ENCODE measurements at regions not wholly inside any gene's neighbourhood (a gene's known extent, or its start where the extent isn't known, plus 50 kb on each side); places are given as distances from the start of the nearest gene placed in this dataset.

GRCh38 chr16:51389881-51390280, 238.8 kb upstream of the SALL1 start:
- Mint-ChIP-seq H3K27ac (no peak overlapping the region), H3K9me3 (no peaks in the 10 kb centered on the region), H3K4me1 (no peaks in the 10 kb centered on the region), H3K27me3 (no peaks in the 10 kb centered on the region), H3K4me3 (no peak overlapping the region), H3K36me3 (no peaks in the 10 kb centered on the region)
- DNase-seq (no peak), ATAC-seq (ENCODE audit: low read depth) (no peak)
- POLR2A ChIA-PET, result no interaction called here

GRCh38 chr16:51388516-51388951, 237.5 kb upstream of the SALL1 start:
- Mint-ChIP-seq H3K36me3 (no peaks in the 10 kb centered on the region), H3K27ac (no peak overlapping the region), H3K4me1 (no peaks in the 10 kb centered on the region), H3K9me3 (no peaks in the 10 kb centered on the region), H3K27me3 (no peaks in the 10 kb centered on the region), H3K4me3 (no peak overlapping the region)
- POLR2A ChIA-PET, result no interaction called here
- DNase-seq, result no peak
- ATAC-seq (ENCODE audit: low read depth), result no peak

- Mint-ChIP-seq H3K36me3 (no peaks in the 10 kb centered on the region), H3K27ac (no peak overlapping the region), H3K4me3 (no peak overlapping the region), H3K4me1 (no peaks in the 10 kb centered on the region), H3K9me3 (peaks cover 1% of the 10 kb centered on the region), H3K27me3 (no peaks in the 10 kb centered on the region)
- DNase-seq, result no peak
- POLR2A ChIA-PET, result no interaction called here
- ATAC-seq (ENCODE audit: low read depth), result no peak
Measured at GRCh38 chr16:51383909-51384308, 232.8 kb upstream of the SALL1 start.

- DNase-seq (no peak), ATAC-seq (ENCODE audit: low read depth) (no peak)
- H3K27me3 Mint-ChIP-seq, result no peaks in the 10 kb centered on the region
- H3K36me3 Mint-ChIP-seq, result no peaks in the 10 kb centered on the region
- POLR2A ChIA-PET, result no interaction called here
- H3K27ac Mint-ChIP-seq, result no peak overlapping the region
- H3K4me1 Mint-ChIP-seq, result no peaks in the 10 kb centered on the region
- no peak overlapping the region for H3K4me3 Mint-ChIP-seq
- peaks cover 1% of the 10 kb centered on the region for H3K9me3 Mint-ChIP-seq
Measured at GRCh38 chr16:51382940-51383339, 231.9 kb upstream of the SALL1 start.

GRCh38 chr16:51382211-51382610, 231.1 kb upstream of the SALL1 start:
- DNase-seq (no peak), ATAC-seq (ENCODE audit: low read depth) (no peak)
- POLR2A ChIA-PET, result no interaction called here
- H3K9me3 Mint-ChIP-seq, result peaks cover 1% of the 10 kb centered on the region
- no peaks in the 10 kb centered on the region for H3K27me3 Mint-ChIP-seq
- H3K4me1 Mint-ChIP-seq, result no peaks in the 10 kb centered on the region
- no peak overlapping the region for H3K27ac Mint-ChIP-seq
- H3K36me3 Mint-ChIP-seq, result no peaks in the 10 kb centered on the region
- no peak overlapping the region for H3K4me3 Mint-ChIP-seq

GRCh38 chr16:51376080-51376479, 225.0 kb upstream of the SALL1 start:
- DNase-seq (no peak), ATAC-seq (ENCODE audit: low read depth) (no peak)
- Mint-ChIP-seq H3K27ac (no peak overlapping the region), H3K36me3 (no peaks in the 10 kb centered on the region), H3K4me3 (no peak overlapping the region), H3K9me3 (peaks cover 1% of the 10 kb centered on the region), H3K4me1 (no peaks in the 10 kb centered on the region), H3K27me3 (no peaks in the 10 kb centered on the region)
- POLR2A ChIA-PET, result no interaction called here

- POLR2A ChIA-PET, result no interaction called here
- H3K4me1 Mint-ChIP-seq, result no peaks in the 10 kb centered on the region
- H3K4me3 Mint-ChIP-seq, result no peak overlapping the region
- H3K27me3 Mint-ChIP-seq, result no peaks in the 10 kb centered on the region
- H3K27ac Mint-ChIP-seq, result no peak overlapping the region
- H3K9me3 Mint-ChIP-seq, result no peaks in the 10 kb centered on the region
- no peaks in the 10 kb centered on the region for H3K36me3 Mint-ChIP-seq
- ATAC-seq (ENCODE audit: low read depth), result no peak
- no peak for DNase-seq
Measured at GRCh38 chr16:51374790-51375189, 223.7 kb upstream of the SALL1 start.

- H3K36me3 Mint-ChIP-seq, result no peaks in the 10 kb centered on the region
- H3K27me3 Mint-ChIP-seq, result no peaks in the 10 kb centered on the region
- H3K9me3 Mint-ChIP-seq, result no peaks in the 10 kb centered on the region
- POLR2A ChIA-PET, result no interaction called here
- H3K4me1 Mint-ChIP-seq, result no peaks in the 10 kb centered on the region
- DNase-seq (no peak), ATAC-seq (ENCODE audit: low read depth) (no peak)
- no peak overlapping the region for H3K27ac Mint-ChIP-seq
- H3K4me3 Mint-ChIP-seq, result no peak overlapping the region
Measured at GRCh38 chr16:51374346-51374745, 223.3 kb upstream of the SALL1 start.

GRCh38 chr16:51365715-51366114, 214.6 kb upstream of the SALL1 start:
- no peaks in the 10 kb centered on the region for H3K36me3 Mint-ChIP-seq
- no peaks in the 10 kb centered on the region for H3K27me3 Mint-ChIP-seq
- no peak for ATAC-seq (ENCODE audit: low read depth)
- POLR2A ChIA-PET, result no interaction called here
- DNase-seq, result no peak
- no peak overlapping the region for H3K4me3 Mint-ChIP-seq
- no peaks in the 10 kb centered on the region for H3K4me1 Mint-ChIP-seq
- peaks cover 2% of the 10 kb centered on the region for H3K9me3 Mint-ChIP-seq
- H3K27ac Mint-ChIP-seq, result no peak overlapping the region

- Mint-ChIP-seq H3K4me1 (no peaks in the 10 kb centered on the region), H3K27me3 (no peaks in the 10 kb centered on the region), H3K27ac (no peak overlapping the region), H3K36me3 (no peaks in the 10 kb centered on the region), H3K9me3 (peaks cover 2% of the 10 kb centered on the region), H3K4me3 (no peak overlapping the region)
- POLR2A ChIA-PET, result no interaction called here
- DNase-seq (no peak), ATAC-seq (ENCODE audit: low read depth) (no peak)
Measured at GRCh38 chr16:51359141-51359955, 208.3 kb upstream of the SALL1 start.

GRCh38 chr16:51357839-51358238, 206.8 kb upstream of the SALL1 start:
- POLR2A ChIA-PET, result no interaction called here
- Mint-ChIP-seq H3K27ac (no peak overlapping the region), H3K27me3 (no peaks in the 10 kb centered on the region)

GRCh38 chr16:51355875-51356274, 204.8 kb upstream of the SALL1 start:
- ATAC-seq (ENCODE audit: low read depth), result no peak
- Mint-ChIP-seq H3K27ac (no peak overlapping the region), H3K36me3 (no peaks in the 10 kb centered on the region)

More at GRCh38 chr16:51357839-51358238, 206.8 kb upstream of the SALL1 start:
- Mint-ChIP-seq H3K4me3 (no peak overlapping the region), H3K4me1 (no peaks in the 10 kb centered on the region), H3K9me3 (no peaks in the 10 kb centered on the region), H3K36me3 (no peaks in the 10 kb centered on the region)
- no peak for ATAC-seq (ENCODE audit: low read depth)
- no peak for DNase-seq

GRCh38 chr16:51355195-51355594, 204.1 kb upstream of the SALL1 start:
- Mint-ChIP-seq H3K9me3 (no peaks in the 10 kb centered on the region), H3K27ac (no peak overlapping the region), H3K27me3 (no peaks in the 10 kb centered on the region), H3K4me3 (no peak overlapping the region), H3K4me1 (no peaks in the 10 kb centered on the region), H3K36me3 (no peaks in the 10 kb centered on the region)
- POLR2A ChIA-PET, result no interaction called here
- no peak for DNase-seq
- ATAC-seq (ENCODE audit: low read depth), result no peak

More at GRCh38 chr16:51355875-51356274, 204.8 kb upstream of the SALL1 start:
- H3K4me3 Mint-ChIP-seq, result no peak overlapping the region
- POLR2A ChIA-PET, result no interaction called here
- DNase-seq, result no peak
- no peaks in the 10 kb centered on the region for H3K27me3 Mint-ChIP-seq
- H3K9me3 Mint-ChIP-seq, result no peaks in the 10 kb centered on the region
- no peaks in the 10 kb centered on the region for H3K4me1 Mint-ChIP-seq

- Mint-ChIP-seq H3K36me3 (no peaks in the 10 kb centered on the region), H3K27ac (no peak overlapping the region), H3K9me3 (no peaks in the 10 kb centered on the region), H3K4me1 (no peaks in the 10 kb centered on the region), H3K4me3 (no peak overlapping the region), H3K27me3 (no peaks in the 10 kb centered on the region)
- POLR2A ChIA-PET, result no interaction called here
- DNase-seq, result no peak
- ATAC-seq (ENCODE audit: low read depth), result no peak
Measured at GRCh38 chr16:51353055-51353454, 202.0 kb upstream of the SALL1 start.
